HEK293 (cell line): ENCODE measurements at regions not wholly inside any gene's neighbourhood (a gene's known extent, or its start where the extent isn't known, plus 50 kb on each side); places are given as distances from the start of the nearest gene placed in this dataset.
"Not testable (repeated sequence)": the region's sequence is repeated elsewhere in the genome, so short reads cannot be mapped to it uniquely, and the experiment has no call there.

Experiments
- CTCF ChIA-PET: fragments of 350-600 bp; formaldehyde crosslinking; extraction: SDS; loops from one replicate; lab custom pipeline; 2021; ENCODE audit warnings: antibody characterized with exemption; lab: Yijun Ruan, JAX
- POLR2A ChIA-PET: fragments of 300-600 bp; formaldehyde crosslinking; extraction: SDS; loops from one replicate; lab custom pipeline; 2020; ENCODE audit warnings: antibody characterized with exemption, inconsistent platforms; lab: Yijun Ruan, JAX
- H3K27ac ChIP-seq: fragments of 200-500 bp; sonication (Bioruptor generic); 2 replicates; pipeline ENCODE4 v1.5.1; 2014; ENCODE audit warnings: low read depth, low read length, control low read depth, inconsistent platforms; ENCODE audit errors: extremely low read depth
- H3K36me3 ChIP-seq, 2 experiments: fragments of 200-500 bp in 1 of 2; sonication (Bioruptor generic) in 1 of 2; 1 replicate in 1 of 2; 2 replicates in 1 of 2; pipeline ENCODE4 v1.5.1; 2014 to 2017; ENCODE audit warnings: inconsistent platforms in 2 of 2, low read length in 2 of 2; ENCODE audit not compliant: control insufficient read depth in 2 of 2, insufficient read depth in 1 of 2
- H3K4me1 ChIP-seq: fragments of 200-500 bp; sonication (Bioruptor generic); 2 replicates; pipeline ENCODE4 v1.5.1; 2014; ENCODE audit warnings: mild to moderate bottlenecking, low read length, inconsistent platforms; ENCODE audit not compliant: control insufficient read depth, insufficient read depth
- H3K4me3 ChIP-seq: 2 replicates; pipeline ENCODE4 v1.5.1; 2011; ENCODE audit warnings: low read depth, mild to moderate bottlenecking, control low read depth, low read length, moderate library complexity
- H3K9me3 ChIP-seq: fragments of 200-500 bp; sonication (Bioruptor generic); 2 replicates; pipeline ENCODE4 v1.5.1; 2014; ENCODE audit warnings: low read depth, low read length, inconsistent platforms; ENCODE audit not compliant: control insufficient read depth, insufficient read depth
- KLF8 ChIP-seq: fragments of 450-650 bp; formaldehyde crosslinking; IDR thresholded peaks from 2 replicates; pipeline ENCODE4 v1.5.1; 2016; ENCODE audit warnings: missing biosample characterization, missing genetic modification characterization
- PRDM1 ChIP-seq: fragments of 450-650 bp; formaldehyde crosslinking; IDR thresholded peaks from 2 replicates; pipeline ENCODE4; 2016; ENCODE audit warnings: missing biosample characterization, missing genetic modification characterization
- SALL2 ChIP-seq: fragments of 450-650 bp; formaldehyde crosslinking; IDR thresholded peaks from 2 replicates; pipeline ENCODE4 v1.5.0; 2017; ENCODE audit warnings: missing biosample characterization, mild to moderate bottlenecking, missing genetic modification characterization, borderline replicate concordance
- ZBTB6 ChIP-seq: fragments of 450-650 bp; formaldehyde crosslinking; IDR thresholded peaks from 2 replicates; pipeline ENCODE4 v1.5.1; 2017; ENCODE audit warnings: missing biosample characterization, missing genetic modification characterization
- ZNF10 ChIP-seq: fragments of 450-650 bp; formaldehyde crosslinking; IDR thresholded peaks from 2 replicates; pipeline ENCODE4 v1.5.1; 2017; ENCODE audit warnings: missing biosample characterization, missing genetic modification characterization
- ZNF114 ChIP-seq: fragments of 450-650 bp; formaldehyde crosslinking; IDR thresholded peaks from 2 replicates; pipeline ENCODE4 v1.5.0; 2017; ENCODE audit warnings: missing biosample characterization, missing genetic modification characterization
- ZNF146 ChIP-seq: fragments of 450-650 bp; formaldehyde crosslinking; IDR thresholded peaks from 2 replicates; pipeline ENCODE4 v1.5.1; 2016; ENCODE audit warnings: missing biosample characterization, missing genetic modification characterization
- ZNF510 ChIP-seq: fragments of 450-650 bp; formaldehyde crosslinking; IDR thresholded peaks from 2 replicates; pipeline ENCODE4 v1.5.1; 2018; ENCODE audit warnings: mild to moderate bottlenecking, missing genetic modification characterization, missing biosample characterization; ENCODE audit not compliant: insufficient replicate concordance
- ZNF571 ChIP-seq: fragments of 450-650 bp; formaldehyde crosslinking; IDR thresholded peaks from 2 replicates; pipeline ENCODE4 v1.5.0; 2017; ENCODE audit warnings: missing biosample characterization, missing genetic modification characterization
- ZNF580 ChIP-seq: fragments of 450-650 bp; formaldehyde crosslinking; IDR thresholded peaks from 2 replicates; pipeline ENCODE4 v1.5.1; 2016; ENCODE audit warnings: missing biosample characterization, missing genetic modification characterization
- ZNF707 ChIP-seq: fragments of 450-650 bp; formaldehyde crosslinking; IDR thresholded peaks from 2 replicates; pipeline ENCODE4 v1.5.1; 2016; ENCODE audit warnings: missing biosample characterization, missing genetic modification characterization
- ZSCAN16 ChIP-seq: fragments of 450-650 bp; formaldehyde crosslinking; IDR thresholded peaks from 2 replicates; pipeline ENCODE4 v1.5.1; 2016; ENCODE audit warnings: missing biosample characterization, missing genetic modification characterization
- TF ChIP-seq, protein P1 (sequence below): fragments of 450-650 bp; formaldehyde crosslinking; IDR thresholded peaks from 2 replicates; pipeline ENCODE4 v1.5.1; 2016; ENCODE audit warnings: missing biosample characterization, missing genetic modification characterization
- TF ChIP-seq, protein P2 (sequence below): fragments of 450-650 bp; formaldehyde crosslinking; IDR thresholded peaks from 2 replicates; pipeline ENCODE4 v1.5.1; 2016; ENCODE audit warnings: missing biosample characterization, missing genetic modification characterization
- TF ChIP-seq, protein P3 (sequence below): fragments of 450-650 bp; formaldehyde crosslinking; IDR thresholded peaks from 2 replicates; pipeline ENCODE4; 2016; ENCODE audit warnings: missing biosample characterization, missing genetic modification characterization
- TF ChIP-seq, protein P4 (sequence below): fragments of 450-650 bp; formaldehyde crosslinking; IDR thresholded peaks from 2 replicates; pipeline ENCODE4 v1.5.1; 2017; ENCODE audit warnings: missing biosample characterization, missing genetic modification characterization
- TF ChIP-seq, protein P5 (sequence below): fragments of 450-650 bp; formaldehyde crosslinking; IDR thresholded peaks from 2 replicates; pipeline ENCODE4 v1.5.1; 2016; ENCODE audit warnings: missing biosample characterization, missing genetic modification characterization

DNA sequence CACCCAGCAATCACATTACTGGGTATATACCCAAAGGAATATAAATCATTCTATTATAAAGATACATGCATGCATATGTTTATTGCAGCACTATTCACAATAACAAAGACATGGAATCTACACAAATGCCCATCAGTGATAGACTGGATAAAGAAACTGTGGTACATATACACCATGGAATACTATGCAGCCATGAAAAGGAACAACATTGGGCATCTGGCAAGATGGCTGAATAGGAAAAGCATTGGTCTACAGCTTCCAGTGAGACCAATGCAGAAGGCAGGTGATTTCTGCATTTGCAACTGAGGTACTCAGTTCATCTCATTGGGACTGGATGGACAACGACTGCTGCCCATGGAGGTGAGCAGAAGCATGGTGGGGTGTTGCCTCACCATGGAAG lies 128.6 kb downstream of the FCRL5 start:
- POLR2A ChIA-PET, CTCF ChIA-PET, H3K27ac ChIP-seq, H3K36me3 ChIP-seq, H3K4me1 ChIP-seq, H3K9me3 ChIP-seq, H3K4me3 ChIP-seq: not testable (repeated sequence)
- TF ChIP-seq ZNF580 (tag by site-specific recombination) = 0 out of 2 replicates have a peak, but pooled peaks have one; percentile 26
- peak; percentile 94 for TF ChIP-seq ZNF146 (tag by site-specific recombination)
- TF ChIP-seq, protein P1, sequence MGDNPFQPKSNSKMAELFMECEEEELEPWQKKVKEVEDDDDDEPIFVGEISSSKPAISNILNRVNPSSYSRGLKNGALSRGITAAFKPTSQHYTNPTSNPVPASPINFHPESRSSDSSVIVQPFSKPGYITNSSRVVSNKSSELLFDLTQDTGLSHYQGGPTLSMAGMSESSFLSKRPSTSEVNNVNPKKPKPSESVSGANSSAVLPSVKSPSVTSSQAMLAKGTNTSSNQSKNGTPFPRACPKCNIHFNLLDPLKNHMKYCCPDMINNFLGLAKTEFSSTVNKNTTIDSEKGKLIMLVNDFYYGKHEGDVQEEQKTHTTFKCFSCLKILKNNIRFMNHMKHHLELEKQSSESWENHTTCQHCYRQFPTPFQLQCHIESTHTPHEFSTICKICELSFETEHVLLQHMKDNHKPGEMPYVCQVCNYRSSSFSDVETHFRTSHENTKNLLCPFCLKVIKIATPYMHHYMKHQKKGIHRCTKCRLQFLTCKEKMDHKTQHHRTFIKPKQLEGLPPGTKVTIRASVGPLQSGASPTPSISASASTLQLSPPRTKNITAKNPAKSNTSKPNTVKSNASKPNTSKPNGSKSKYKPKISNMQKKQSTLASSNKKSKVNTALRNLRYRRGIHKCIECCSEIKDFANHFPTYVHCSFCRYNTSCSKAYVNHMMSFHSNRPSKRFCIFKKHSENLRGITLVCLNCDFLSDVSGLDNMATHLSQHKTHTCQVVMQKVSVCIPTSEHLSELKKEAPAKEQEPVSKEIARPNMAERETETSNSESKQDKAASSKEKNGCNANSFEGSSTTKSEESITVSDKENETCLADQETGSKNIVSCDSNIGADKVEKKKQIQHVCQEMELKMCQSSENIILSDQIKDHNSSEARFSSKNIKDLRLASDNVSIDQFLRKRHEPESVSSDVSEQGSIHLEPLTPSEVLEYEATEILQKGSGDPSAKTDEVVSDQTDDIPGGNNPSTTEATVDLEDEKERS (tag by site-specific recombination) = 0 out of 2 replicates have a peak, but pooled peaks have one; percentile 19

- Histone ChIP-seq H3K27ac (no peak overlapping the region), H3K4me3 (no peak overlapping the region), H3K4me1 (no peaks in the 10 kb centered on the region)
- ChIA-PET POLR2A (no interaction called here), CTCF (no interaction called here)
- TF ChIP-seq KLF8 (tag by site-specific recombination) (no peak), ZSCAN16 (tag by site-specific recombination) (no peak), ZNF510 (no peak), SALL2 (tag by site-specific recombination) (no peak)
- TF ChIP-seq, all 188 proteins: peak for 0
- Histone ChIP-seq H3K36me3 (no peaks in the 10 kb centered on the region), H3K9me3 (no peaks in the 10 kb centered on the region)
Measured at GRCh38 chr1:157419845-157420542, 132.3 kb downstream of the FCRL5 start.

- ChIA-PET POLR2A (no interaction called here), CTCF (interaction anchor here (0.5 kb wide), 1 partner anchor 73 kb away, joined by 6 read pairs; no protein-coding TSS in a partner anchor)
- Histone ChIP-seq H3K4me1 (no peaks in the 10 kb centered on the region), H3K27ac (no peak overlapping the region), H3K9me3 (no peaks in the 10 kb centered on the region), H3K4me3 (no peak overlapping the region), H3K36me3 (no peaks in the 10 kb centered on the region)
- TF ChIP-seq ZBTB6 (tag by site-specific recombination) = no peak
- no peak for TF ChIP-seq PRDM1 (tag by site-specific recombination)
- no peak for TF ChIP-seq ZNF114
Measured at GRCh38 chr1:157418659-157419058, 133.7 kb downstream of the FCRL5 start.

- H3K36me3 ChIP-seq = no peaks in the 10 kb centered on the region
- H3K4me1 ChIP-seq = no peaks in the 10 kb centered on the region
- no peaks in the 10 kb centered on the region for H3K9me3 ChIP-seq
- ChIA-PET POLR2A (no interaction called here), CTCF (no interaction called here)
- H3K27ac ChIP-seq = no peak overlapping the region
- H3K4me3 ChIP-seq = no peak overlapping the region
- TF ChIP-seq, protein P2, sequence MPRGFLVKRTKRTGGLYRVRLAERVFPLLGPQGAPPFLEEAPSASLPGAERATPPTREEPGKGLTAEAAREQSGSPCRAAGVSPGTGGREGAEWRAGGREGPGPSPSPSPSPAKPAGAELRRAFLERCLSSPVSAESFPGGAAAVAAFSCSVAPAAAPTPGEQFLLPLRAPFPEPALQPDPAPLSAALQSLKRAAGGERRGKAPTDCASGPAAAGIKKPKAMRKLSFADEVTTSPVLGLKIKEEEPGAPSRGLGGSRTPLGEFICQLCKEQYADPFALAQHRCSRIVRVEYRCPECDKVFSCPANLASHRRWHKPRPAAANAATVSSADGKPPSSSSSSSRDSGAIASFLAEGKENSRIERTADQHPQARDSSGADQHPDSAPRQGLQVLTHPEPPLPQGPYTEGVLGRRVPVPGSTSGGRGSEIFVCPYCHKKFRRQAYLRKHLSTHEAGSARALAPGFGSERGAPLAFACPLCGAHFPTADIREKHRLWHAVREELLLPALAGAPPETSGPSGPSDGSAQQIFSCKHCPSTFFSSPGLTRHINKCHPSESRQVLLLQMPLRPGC (tag by site-specific recombination) = no peak
- TF ChIP-seq, protein P3, sequence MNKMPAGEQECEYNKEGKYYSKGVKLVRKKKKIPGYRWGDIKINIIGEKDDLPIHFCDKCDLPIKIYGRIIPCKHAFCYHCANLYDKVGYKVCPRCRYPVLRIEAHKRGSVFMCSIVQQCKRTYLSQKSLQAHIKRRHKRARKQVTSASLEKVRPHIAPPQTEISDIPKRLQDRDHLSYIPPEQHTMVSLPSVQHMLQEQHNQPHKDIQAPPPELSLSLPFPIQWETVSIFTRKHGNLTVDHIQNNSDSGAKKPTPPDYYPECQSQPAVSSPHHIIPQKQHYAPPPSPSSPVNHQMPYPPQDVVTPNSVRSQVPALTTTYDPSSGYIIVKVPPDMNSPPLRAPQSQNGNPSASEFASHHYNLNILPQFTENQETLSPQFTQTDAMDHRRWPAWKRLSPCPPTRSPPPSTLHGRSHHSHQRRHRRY = no peak
- TF ChIP-seq ZNF707 (tag by site-specific recombination) (no peak), ZNF571 (tag by site-specific recombination) (no peak), ZNF10 (tag by site-specific recombination) (no peak)
- TF ChIP-seq, protein P4, sequence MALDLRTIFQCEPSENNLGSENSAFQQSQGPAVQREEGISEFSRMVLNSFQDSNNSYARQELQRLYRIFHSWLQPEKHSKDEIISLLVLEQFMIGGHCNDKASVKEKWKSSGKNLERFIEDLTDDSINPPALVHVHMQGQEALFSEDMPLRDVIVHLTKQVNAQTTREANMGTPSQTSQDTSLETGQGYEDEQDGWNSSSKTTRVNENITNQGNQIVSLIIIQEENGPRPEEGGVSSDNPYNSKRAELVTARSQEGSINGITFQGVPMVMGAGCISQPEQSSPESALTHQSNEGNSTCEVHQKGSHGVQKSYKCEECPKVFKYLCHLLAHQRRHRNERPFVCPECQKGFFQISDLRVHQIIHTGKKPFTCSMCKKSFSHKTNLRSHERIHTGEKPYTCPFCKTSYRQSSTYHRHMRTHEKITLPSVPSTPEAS (tag by site-specific recombination) = no peak
- TF ChIP-seq, protein P5, sequence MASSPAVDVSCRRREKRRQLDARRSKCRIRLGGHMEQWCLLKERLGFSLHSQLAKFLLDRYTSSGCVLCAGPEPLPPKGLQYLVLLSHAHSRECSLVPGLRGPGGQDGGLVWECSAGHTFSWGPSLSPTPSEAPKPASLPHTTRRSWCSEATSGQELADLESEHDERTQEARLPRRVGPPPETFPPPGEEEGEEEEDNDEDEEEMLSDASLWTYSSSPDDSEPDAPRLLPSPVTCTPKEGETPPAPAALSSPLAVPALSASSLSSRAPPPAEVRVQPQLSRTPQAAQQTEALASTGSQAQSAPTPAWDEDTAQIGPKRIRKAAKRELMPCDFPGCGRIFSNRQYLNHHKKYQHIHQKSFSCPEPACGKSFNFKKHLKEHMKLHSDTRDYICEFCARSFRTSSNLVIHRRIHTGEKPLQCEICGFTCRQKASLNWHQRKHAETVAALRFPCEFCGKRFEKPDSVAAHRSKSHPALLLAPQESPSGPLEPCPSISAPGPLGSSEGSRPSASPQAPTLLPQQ (tag by site-specific recombination) = no peak
Measured at GRCh38 chr1:157418231-157418630, 134.1 kb downstream of the FCRL5 start.
